H9 (cell line): ENCODE measurements at regions not wholly inside any gene's neighbourhood (a gene's known extent, or its start where the extent isn't known, plus 50 kb on each side); places are given as distances from the start of the nearest gene placed in this dataset.

ENCODE experiments used
- DNase-seq: peaks from one replicate; pipeline ENCODE4 v3.0.0-alpha.2; 2017
- H2AFZ ChIP-seq: one replicate; pipeline ENCODE4 v1.6.1; 2013; ENCODE audit warnings: mild to moderate bottlenecking, low read length, control low read depth, moderate library complexity
- H2AK5ac ChIP-seq: 2 replicates; pipeline ENCODE4 v1.6.1; 2013; ENCODE audit warnings: low read length, control low read depth, mixed read lengths; ENCODE audit not compliant: insufficient read length
- H2BK120ac ChIP-seq: one replicate; pipeline ENCODE4 v1.6.1; 2013; ENCODE audit warnings: low read depth, mild to moderate bottlenecking, low read length, control low read depth, inconsistent platforms; ENCODE audit not compliant: poor library complexity, severe bottlenecking
- H2BK12ac ChIP-seq: 2 replicates; pipeline ENCODE4 v1.6.1; 2013; ENCODE audit warnings: low read length, control low read depth, mixed read lengths, low read depth; ENCODE audit not compliant: insufficient read length
- H2BK15ac ChIP-seq: 2 replicates; pipeline ENCODE4 v1.6.1; 2013; ENCODE audit warnings: low read depth, low read length, control low read depth
- H2BK20ac ChIP-seq: one replicate; pipeline ENCODE4 v1.6.1; 2013; ENCODE audit warnings: low read depth, mild to moderate bottlenecking, low read length, control low read depth, inconsistent platforms; ENCODE audit not compliant: poor library complexity, severe bottlenecking
- H2BK5ac ChIP-seq: 2 replicates; pipeline ENCODE4 v1.6.1; 2013; ENCODE audit warnings: low read length, control low read depth, mixed read lengths; ENCODE audit not compliant: insufficient read length
- H3K14ac ChIP-seq: 2 replicates; pipeline ENCODE4 v1.6.1; 2013; ENCODE audit warnings: low read length, control low read depth; ENCODE audit not compliant: insufficient read depth
- H3K18ac ChIP-seq: 2 replicates; pipeline ENCODE4 v1.6.1; 2013; ENCODE audit warnings: low read depth, mild to moderate bottlenecking, mixed read lengths, low read length, control low read depth; ENCODE audit not compliant: insufficient read length
- H3K23ac ChIP-seq: 2 replicates; pipeline ENCODE4 v1.6.1; 2013; ENCODE audit warnings: low read length, control low read depth, mixed read lengths, low read depth; ENCODE audit not compliant: insufficient read length
- H3K23me2 ChIP-seq: 2 replicates; pipeline ENCODE4 v1.6.1; 2013; ENCODE audit warnings: low read depth, mild to moderate bottlenecking, mixed read lengths, low read length, control low read depth; ENCODE audit not compliant: insufficient read length, poor library complexity, severe bottlenecking
- H3K27ac ChIP-seq: 2 replicates; pipeline ENCODE4 v1.5.1; 2013; ENCODE audit warnings: low read length, control low read depth, mixed read lengths, low read depth; ENCODE audit not compliant: insufficient read length
- H3K27me3 ChIP-seq: 2 replicates; pipeline ENCODE4 v1.6.1; 2013; ENCODE audit warnings: low read length, control low read depth, inconsistent platforms; ENCODE audit not compliant: insufficient read depth
- H3K4ac ChIP-seq: 2 replicates; pipeline ENCODE4 v1.6.1; 2013; ENCODE audit warnings: low read depth, mild to moderate bottlenecking, control low read depth, inconsistent platforms, low read length, moderate library complexity
- H3K4me1 ChIP-seq: 2 replicates; pipeline ENCODE4 v1.6.1; 2013; ENCODE audit warnings: low read length, control low read depth, inconsistent platforms; ENCODE audit not compliant: insufficient read depth
- H3K4me2 ChIP-seq: 2 replicates; pipeline ENCODE4 v1.6.1; 2013; ENCODE audit warnings: low read length, control low read depth, mixed read lengths; ENCODE audit not compliant: insufficient read length, insufficient read depth
- H3K56ac ChIP-seq: 2 replicates; pipeline ENCODE4 v1.6.1; 2013; ENCODE audit warnings: low read depth, mild to moderate bottlenecking, mixed read lengths, low read length, control low read depth; ENCODE audit not compliant: insufficient read length
- H3K79me1 ChIP-seq: 2 replicates; pipeline ENCODE4 v1.6.1; 2013; ENCODE audit warnings: low read depth, mild to moderate bottlenecking, moderate library complexity, low read length, control low read depth, inconsistent platforms; ENCODE audit not compliant: insufficient read depth, poor library complexity, severe bottlenecking
- H3K79me2 ChIP-seq: 2 replicates; pipeline ENCODE4 v1.6.1; 2013; ENCODE audit warnings: low read length, control low read depth, inconsistent platforms; ENCODE audit not compliant: insufficient read depth
- H3K9ac ChIP-seq: 2 replicates; pipeline ENCODE4 v1.6.1; 2013; ENCODE audit warnings: low read length, control low read depth, mixed read lengths; ENCODE audit not compliant: insufficient read length; ENCODE audit errors: extremely low read depth
- H3K9me3 ChIP-seq: one replicate; pipeline ENCODE4 v1.6.1; 2013; ENCODE audit warnings: low read depth, low read length, inconsistent platforms; ENCODE audit not compliant: control insufficient read depth
- H3T11ph ChIP-seq: one replicate; pipeline ENCODE4 v1.6.1; 2013; ENCODE audit warnings: mild to moderate bottlenecking, low read length, control low read depth, inconsistent platforms
- H4K20me1 ChIP-seq: one replicate; pipeline ENCODE4 v1.6.1; 2013; ENCODE audit not compliant: control insufficient read depth, insufficient read length, insufficient read depth
- H4K5ac ChIP-seq: 2 replicates; pipeline ENCODE4 v1.6.1; 2013; ENCODE audit warnings: low read depth, mild to moderate bottlenecking, mixed read lengths, low read length, control low read depth; ENCODE audit not compliant: insufficient read length
- H4K8ac ChIP-seq: replicated peaks from 2 replicates; pipeline ENCODE4 v1.6.1; 2013; ENCODE audit warnings: low read length, control low read depth, mixed read lengths, low read depth; ENCODE audit not compliant: insufficient read length
- H4K91ac ChIP-seq: 2 replicates; pipeline ENCODE4 v1.6.1; 2013; ENCODE audit warnings: low read depth, mild to moderate bottlenecking, moderate library complexity, mixed read lengths, low read length, control low read depth; ENCODE audit not compliant: insufficient read length
- H3K27ac Mint-ChIP-seq, 3 experiments: 2 replicates in 2 of 3; 3 replicates in 1 of 3; pipeline ENCODE4 v1.8.0; 2020 to 2021; ENCODE audit warnings: mixed read lengths in 3 of 3, mild to moderate bottlenecking in 1 of 3, moderate library complexity in 1 of 3
- H3K27me3 Mint-ChIP-seq: 2 replicates; pipeline ENCODE4 v1.8.0; 2021; ENCODE audit warnings: low read depth, mild to moderate bottlenecking, moderate library complexity, mixed read lengths
- H3K36me3 Mint-ChIP-seq, 3 experiments: 2 replicates in 2 of 3; 3 replicates in 1 of 3; pipeline ENCODE4 v1.8.0; 2020 to 2021; ENCODE audit warnings: low read depth in 3 of 3, mixed read lengths in 3 of 3; ENCODE audit not compliant: insufficient read depth in 1 of 3
- H3K4me1 Mint-ChIP-seq, 2 experiments: 2 replicates each; pipeline ENCODE4 v1.8.0; 2020; ENCODE audit warnings: mixed read lengths in 2 of 2
- H3K4me3 Mint-ChIP-seq, 2 experiments: 2 replicates in 1 of 2; 3 replicates in 1 of 2; pipeline ENCODE4 v1.8.0; 2020 to 2021; ENCODE audit warnings: mild to moderate bottlenecking in 2 of 2, mixed read lengths in 2 of 2, moderate library complexity in 1 of 2
- H3K9me3 Mint-ChIP-seq, 2 experiments: 2 replicates in 1 of 2; 3 replicates in 1 of 2; pipeline ENCODE4 v1.8.0; 2020; ENCODE audit warnings: mild to moderate bottlenecking in 2 of 2, mixed read lengths in 2 of 2, moderate library complexity in 1 of 2
- WGBS: extraction: QIAGEN DNeasy Blood & Tissue Kit; methylation state at CpG from one replicate; pipeline ENCODE4 v1.1.7; 2013; ENCODE audit warnings: missing lambda C conversion rate, low lambda C conversion rate, mixed read lengths; ENCODE audit not compliant: insufficient read length; ENCODE audit errors: extremely low coverage; 5-methylcytosine and 5-hydroxymethylcytosine counted together
- TF ChIP-seq, protein P1 (sequence below): fragments of 200-600 bp; sonication (generic); conservative IDR thresholded peaks from 3 replicates; pipeline ENCODE4 v1.8.0; 2021; ENCODE audit warnings: antibody characterized with exemption, mild to moderate bottlenecking

DNA sequence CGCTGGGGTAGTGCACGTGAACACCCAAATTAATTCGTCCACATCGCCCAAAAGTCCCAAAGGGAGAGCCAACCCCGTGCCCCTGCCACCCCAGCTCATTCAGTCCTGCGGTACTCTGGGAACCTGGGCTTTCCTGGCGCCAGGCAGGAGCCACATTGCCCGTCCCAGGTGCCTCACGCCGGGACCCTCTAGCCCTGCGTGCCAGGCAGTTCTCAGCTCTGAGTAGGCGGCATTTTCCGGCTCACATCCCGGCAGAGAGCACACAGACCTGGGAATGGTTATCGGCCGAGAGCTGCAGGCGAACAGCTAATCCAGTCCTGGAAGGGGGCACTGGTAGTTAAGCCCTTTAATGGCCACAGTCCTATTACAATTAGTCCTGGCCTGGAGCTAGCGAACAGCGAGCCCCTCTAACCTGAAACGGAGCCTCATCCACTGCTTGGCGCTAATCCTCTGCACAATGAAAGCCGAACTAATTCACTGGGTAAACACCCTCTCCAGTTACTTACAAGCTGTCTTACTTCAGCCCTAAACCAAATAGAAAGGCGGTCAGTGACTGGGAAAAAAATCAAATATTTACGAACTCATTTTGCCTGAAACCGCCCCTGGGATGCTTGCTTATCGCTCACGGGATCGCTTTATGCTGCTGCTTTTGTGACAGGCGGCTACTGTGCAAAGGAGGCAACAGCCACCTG lies 254.6 kb upstream of the SOX14 start:
- no peak overlapping the region for H3K27ac ChIP-seq
- H3K4ac ChIP-seq = no peak overlapping the region
- H4K5ac ChIP-seq = no peak overlapping the region
- H3K79me2 ChIP-seq = no peaks in the 10 kb centered on the region
- H3K56ac ChIP-seq = no peak overlapping the region
- 0 out of 7 replicates have a peak overlapping the region, but pooled peaks of 1 of the 3 experiments have one; percentile 40 for H3K27ac Mint-ChIP-seq
- H2AK5ac ChIP-seq = no peak overlapping the region
- H3K9me3 ChIP-seq = no peaks in the 10 kb centered on the region
- no peak for DNase-seq
- peaks cover 0 to 5% (median 0%) of the 10 kb centered on the region in 3 experiments; a peak in 1 of 7 replicates for H3K36me3 Mint-ChIP-seq
- no peaks in the 10 kb centered on the region for H3K27me3 Mint-ChIP-seq
- TF ChIP-seq, protein P1, sequence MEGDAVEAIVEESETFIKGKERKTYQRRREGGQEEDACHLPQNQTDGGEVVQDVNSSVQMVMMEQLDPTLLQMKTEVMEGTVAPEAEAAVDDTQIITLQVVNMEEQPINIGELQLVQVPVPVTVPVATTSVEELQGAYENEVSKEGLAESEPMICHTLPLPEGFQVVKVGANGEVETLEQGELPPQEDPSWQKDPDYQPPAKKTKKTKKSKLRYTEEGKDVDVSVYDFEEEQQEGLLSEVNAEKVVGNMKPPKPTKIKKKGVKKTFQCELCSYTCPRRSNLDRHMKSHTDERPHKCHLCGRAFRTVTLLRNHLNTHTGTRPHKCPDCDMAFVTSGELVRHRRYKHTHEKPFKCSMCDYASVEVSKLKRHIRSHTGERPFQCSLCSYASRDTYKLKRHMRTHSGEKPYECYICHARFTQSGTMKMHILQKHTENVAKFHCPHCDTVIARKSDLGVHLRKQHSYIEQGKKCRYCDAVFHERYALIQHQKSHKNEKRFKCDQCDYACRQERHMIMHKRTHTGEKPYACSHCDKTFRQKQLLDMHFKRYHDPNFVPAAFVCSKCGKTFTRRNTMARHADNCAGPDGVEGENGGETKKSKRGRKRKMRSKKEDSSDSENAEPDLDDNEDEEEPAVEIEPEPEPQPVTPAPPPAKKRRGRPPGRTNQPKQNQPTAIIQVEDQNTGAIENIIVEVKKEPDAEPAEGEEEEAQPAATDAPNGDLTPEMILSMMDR = no peak
- no peak overlapping the region; the same call in 1 of the 2 replicates for H3K14ac ChIP-seq
- WGBS = no CpG with 5 or more reads among the region's 29 CpGs
- no peak overlapping the region for H3K18ac ChIP-seq
- H3K79me1 ChIP-seq = no peaks in the 10 kb centered on the region
- no peak overlapping the region for H3K4me2 ChIP-seq
- H4K8ac ChIP-seq = no peak overlapping the region
- no peak overlapping the region for H2BK15ac ChIP-seq
- H3K9ac ChIP-seq = no peak overlapping the region
- H3K4me3 Mint-ChIP-seq = no peak overlapping the region
- no peak overlapping the region for H2BK12ac ChIP-seq
- H3K27me3 ChIP-seq = no peaks in the 10 kb centered on the region
- H3K4me1 Mint-ChIP-seq = peaks cover 4 to 7% of the 10 kb centered on the region in 2 experiments; a peak in 3 of 4 replicates
- H2BK120ac ChIP-seq = no peak overlapping the region
- no peaks in the 10 kb centered on the region for H3K23me2 ChIP-seq
- H4K91ac ChIP-seq = no peak overlapping the region
- no peak overlapping the region for H2BK20ac ChIP-seq
- peaks cover 2 to 6% of the 10 kb centered on the region in 2 experiments; a peak in 2 of 5 replicates for H3K9me3 Mint-ChIP-seq
- H2AFZ ChIP-seq = no peak overlapping the region
- no peak overlapping the region for H2BK5ac ChIP-seq
- H3K23ac ChIP-seq = no peak overlapping the region
- no peaks in the 10 kb centered on the region for H3K4me1 ChIP-seq
- no peaks in the 10 kb centered on the region for H4K20me1 ChIP-seq
- H3T11ph ChIP-seq = no peak overlapping the region
